ENCODE measurements at regions not wholly inside any gene's neighbourhood (a gene's known extent, or its start where the extent isn't known, plus 50 kb on each side); places are given as distances from the start of the nearest gene placed in this dataset.

GRCh38 chr15:95639208-95639607 is 691.3 kb upstream of the NR2F2 start:
- TF ChIP-seq ZFP30 (CRISPR knock-in tag; IDR thresholded peaks at IDR 0.05), result no peak
- no peak for TF ChIP-seq PATZ1 (CRISPR knock-in tag; IDR thresholded peaks at IDR 0.05; ENCODE audit: borderline replicate concordance)
- TF ChIP-seq ISL1 (CRISPR knock-in tag; IDR thresholded peaks at IDR 0.05), result no peak
- TF ChIP-seq RARB (CRISPR knock-in tag; IDR thresholded peaks at IDR 0.05), result no peak
- no peak for TF ChIP-seq CREB5 (CRISPR knock-in tag; IDR thresholded peaks at IDR 0.05; ENCODE audit: low read depth)
- TF ChIP-seq CSRNP3 (CRISPR knock-in tag; IDR thresholded peaks at IDR 0.05), result no peak
- no peak for TF ChIP-seq ZNF565 (CRISPR knock-in tag; conservative IDR thresholded peaks at IDR 0.05; ENCODE audit: low read depth)
- TF ChIP-seq PPARA (CRISPR knock-in tag; IDR thresholded peaks at IDR 0.05; ENCODE audit: borderline replicate concordance), result no peak
- TF ChIP-seq ARNTL (CRISPR knock-in tag; IDR thresholded peaks at IDR 0.05; ENCODE audit: borderline replicate concordance, low read depth), result no peak

Measured in SK-N-SH treated with all-trans-retinoic acid at 6 μM for 48 hours (cell line).